ENCODE measurements at regions not wholly inside any gene's neighbourhood (a gene's known extent, or its start where the extent isn't known, plus 50 kb on each side); places are given as distances from the start of the nearest gene placed in this dataset.
A peak's percentile ranks its signal among the peaks of the same experiment; 100 is the strongest.

DNA sequence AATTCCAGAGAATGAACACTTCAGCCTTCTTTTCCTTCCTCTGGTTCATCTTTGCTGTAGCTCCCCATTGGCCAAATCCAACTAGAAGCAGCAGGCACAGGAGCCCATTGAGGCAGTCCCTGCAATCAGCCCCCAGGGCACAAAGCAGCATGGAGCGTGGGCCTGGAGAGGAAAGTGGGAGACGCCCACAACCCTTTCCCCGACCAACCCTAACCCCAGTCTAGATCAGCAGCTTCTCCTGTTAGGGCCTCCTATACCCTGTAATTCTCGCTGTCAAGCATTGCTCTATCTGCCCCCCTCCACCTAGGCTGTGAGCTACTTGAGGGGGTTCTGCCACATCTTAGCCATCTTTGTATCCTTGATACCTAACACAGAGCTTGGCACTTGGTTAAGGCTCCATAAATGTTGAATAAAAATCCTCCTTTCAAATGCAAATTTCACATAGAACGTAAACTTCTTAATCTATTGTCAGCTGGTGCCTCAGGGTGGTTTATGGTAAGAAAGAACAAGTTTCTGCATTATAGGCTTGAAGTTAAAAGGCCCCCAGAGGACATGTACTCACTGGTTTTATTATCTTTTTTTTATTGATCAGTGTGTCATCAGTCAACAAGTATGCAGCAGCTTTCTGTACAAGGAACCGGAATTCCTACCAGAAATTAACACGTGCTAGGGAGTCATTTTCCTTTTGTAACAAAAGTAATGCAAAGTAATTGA, 97.9 kb upstream of the PFN2 start:
- TF ChIP-seq, protein P1, sequence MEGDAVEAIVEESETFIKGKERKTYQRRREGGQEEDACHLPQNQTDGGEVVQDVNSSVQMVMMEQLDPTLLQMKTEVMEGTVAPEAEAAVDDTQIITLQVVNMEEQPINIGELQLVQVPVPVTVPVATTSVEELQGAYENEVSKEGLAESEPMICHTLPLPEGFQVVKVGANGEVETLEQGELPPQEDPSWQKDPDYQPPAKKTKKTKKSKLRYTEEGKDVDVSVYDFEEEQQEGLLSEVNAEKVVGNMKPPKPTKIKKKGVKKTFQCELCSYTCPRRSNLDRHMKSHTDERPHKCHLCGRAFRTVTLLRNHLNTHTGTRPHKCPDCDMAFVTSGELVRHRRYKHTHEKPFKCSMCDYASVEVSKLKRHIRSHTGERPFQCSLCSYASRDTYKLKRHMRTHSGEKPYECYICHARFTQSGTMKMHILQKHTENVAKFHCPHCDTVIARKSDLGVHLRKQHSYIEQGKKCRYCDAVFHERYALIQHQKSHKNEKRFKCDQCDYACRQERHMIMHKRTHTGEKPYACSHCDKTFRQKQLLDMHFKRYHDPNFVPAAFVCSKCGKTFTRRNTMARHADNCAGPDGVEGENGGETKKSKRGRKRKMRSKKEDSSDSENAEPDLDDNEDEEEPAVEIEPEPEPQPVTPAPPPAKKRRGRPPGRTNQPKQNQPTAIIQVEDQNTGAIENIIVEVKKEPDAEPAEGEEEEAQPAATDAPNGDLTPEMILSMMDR (IDR thresholded peaks at IDR 0.05; ENCODE audit: low read depth, low read length), result no peak
- Histone ChIP-seq H3K4me3 (no peak overlapping the region), H3K27ac (no peak overlapping the region), H3K4me1 (ENCODE audit: low read depth) (peaks cover 6% of the 10 kb centered on the region), H3K27me3 (no peaks in the 10 kb centered on the region), H3K9me3 (ENCODE audit: low read depth) (no peaks in the 10 kb centered on the region), H3K36me3 (no peaks in the 10 kb centered on the region)
- no peak for DNase-seq (ENCODE audit: low read depth in 1 of 2, low spot score in 1 of 2)

DNA sequence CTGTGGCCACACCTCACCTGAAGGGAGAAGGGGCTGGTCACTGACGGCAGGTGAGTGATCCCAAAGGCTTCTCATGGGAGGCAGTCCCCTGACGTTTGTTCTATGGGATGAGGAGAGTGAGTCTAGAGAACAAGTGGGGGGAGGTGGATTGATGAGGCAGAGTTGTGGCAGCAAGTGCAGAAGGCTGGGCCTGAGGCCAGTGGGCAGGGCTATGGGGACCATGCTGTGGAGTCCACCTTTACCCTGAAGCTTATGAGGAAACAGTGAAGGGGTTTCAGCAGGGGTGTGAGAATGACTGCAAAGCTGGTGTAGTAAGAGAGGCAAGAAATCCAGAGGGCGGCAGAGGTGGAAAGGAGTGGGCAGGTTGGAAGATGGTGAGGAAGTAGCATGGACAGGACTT, 96.9 kb upstream of the PFN2 start:
- TF ChIP-seq, protein P1 (IDR thresholded peaks at IDR 0.05; ENCODE audit: low read depth, low read length), result no peak
- Histone ChIP-seq H3K4me3 (no peak overlapping the region), H3K4me1 (ENCODE audit: low read depth) (no peaks in the 10 kb centered on the region), H3K36me3 (no peaks in the 10 kb centered on the region), H3K27me3 (no peaks in the 10 kb centered on the region), H3K27ac (no peak overlapping the region), H3K9me3 (ENCODE audit: low read depth) (no peaks in the 10 kb centered on the region)
- DNase-seq (ENCODE audit: low read depth in 1 of 2, low spot score in 1 of 2), result no peak

DNA sequence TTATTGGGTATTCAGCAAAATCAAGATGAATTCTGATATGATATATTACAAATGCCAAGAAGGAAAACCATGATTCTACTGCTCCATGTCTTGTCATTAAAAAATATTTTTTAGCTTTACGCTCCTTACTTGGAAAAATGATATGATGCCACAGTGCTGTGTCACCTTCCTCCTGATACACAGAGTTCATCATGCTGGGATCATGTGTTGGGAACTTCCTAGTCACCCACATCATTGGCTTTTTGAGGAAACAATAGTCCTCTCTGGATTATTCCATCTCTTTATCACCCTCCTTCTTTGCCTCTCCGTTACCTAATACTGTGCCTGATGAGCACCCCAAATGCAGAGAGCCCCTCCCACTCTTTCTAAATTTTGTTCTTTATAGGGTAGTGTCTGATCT, 94.3 kb upstream of the PFN2 start:
- Histone ChIP-seq H3K27me3 (no peaks in the 10 kb centered on the region), H3K27ac (no peak overlapping the region), H3K9me3 (ENCODE audit: low read depth) (no peaks in the 10 kb centered on the region), H3K4me1 (ENCODE audit: low read depth) (no peaks in the 10 kb centered on the region), H3K4me3 (no peak overlapping the region), H3K36me3 (no peaks in the 10 kb centered on the region)
- TF ChIP-seq, protein P1 (IDR thresholded peaks at IDR 0.05; ENCODE audit: low read depth, low read length), result no peak
- DNase-seq (ENCODE audit: low read depth in 1 of 2, low spot score in 1 of 2), result no peak

DNA sequence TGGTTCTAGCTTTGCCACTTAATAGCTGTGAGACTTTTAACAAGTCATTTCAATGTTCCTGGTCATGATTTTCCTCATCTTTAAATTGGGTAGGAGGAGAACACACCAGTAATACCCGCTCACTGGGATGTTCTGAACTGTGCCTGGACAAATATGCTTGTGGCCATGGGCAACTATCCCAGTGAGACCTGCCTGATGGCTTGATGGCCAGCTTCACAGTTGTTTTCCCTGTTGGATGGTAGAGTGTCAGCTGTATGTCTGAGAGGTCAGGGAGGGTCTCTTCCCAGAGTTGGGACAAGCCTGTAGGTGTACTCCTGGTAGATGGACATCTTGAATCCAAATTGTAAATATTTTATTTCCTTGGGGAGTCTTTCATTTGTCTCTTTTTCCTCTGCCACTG, 92.5 kb upstream of the PFN2 start:
- Histone ChIP-seq H3K4me3 (no peak overlapping the region), H3K27me3 (no peaks in the 10 kb centered on the region), H3K9me3 (ENCODE audit: low read depth) (no peaks in the 10 kb centered on the region), H3K27ac (no peak overlapping the region), H3K4me1 (ENCODE audit: low read depth) (no peaks in the 10 kb centered on the region), H3K36me3 (no peaks in the 10 kb centered on the region)
- TF ChIP-seq, protein P1 (IDR thresholded peaks at IDR 0.05; ENCODE audit: low read depth, low read length), result no peak
- DNase-seq (ENCODE audit: low read depth in 1 of 2, low spot score in 1 of 2), result no peak

DNA sequence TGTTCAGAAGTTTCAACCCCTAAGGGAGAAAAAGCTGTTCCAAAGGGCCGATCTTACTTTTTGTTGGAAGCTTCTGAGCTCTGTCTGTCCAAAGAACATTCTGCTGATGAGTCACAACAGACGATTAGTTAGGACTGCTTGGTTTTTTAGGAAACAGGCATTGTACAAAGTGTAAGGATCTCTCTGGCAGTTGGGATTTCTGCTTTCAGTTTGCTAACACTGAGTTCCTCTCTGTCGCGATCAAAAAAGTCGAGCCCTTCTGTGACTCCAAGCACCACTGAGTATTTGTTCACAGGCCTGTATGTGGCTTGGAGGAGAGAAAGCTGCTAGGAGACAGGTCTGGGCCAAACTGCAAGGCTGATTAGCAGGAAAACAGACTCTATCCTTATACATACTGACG, 91.8 kb upstream of the PFN2 start:
- H3K4me1 ChIP-seq (ENCODE audit: low read depth), result no peaks in the 10 kb centered on the region
- TF ChIP-seq, protein P1 (IDR thresholded peaks at IDR 0.05; ENCODE audit: low read depth, low read length), result no peak
- no peak overlapping the region for H3K4me3 ChIP-seq
- H3K36me3 ChIP-seq, result no peaks in the 10 kb centered on the region
- peak in 1 of 2 donors; percentile 74 for DNase-seq (ENCODE audit: low read depth in 1 of 2, low spot score in 1 of 2)
- no peak overlapping the region for H3K27ac ChIP-seq
- H3K27me3 ChIP-seq, result no peaks in the 10 kb centered on the region
- H3K9me3 ChIP-seq (ENCODE audit: low read depth), result no peaks in the 10 kb centered on the region

All from cardiac muscle cell (in vitro differentiated cells and primary cell).